Suprapubic skin (tissue), 4 donors: ENCODE measurements at regions not wholly inside any gene's neighbourhood (a gene's known extent, or its start where the extent isn't known, plus 50 kb on each side); places are given as distances from the start of the nearest gene placed in this dataset.

Experiments
- DNase-seq, 2 donors: peaks; one replicate each; pipeline ENCODE4 v3.0.0-alpha.2; 2019; ENCODE audit warnings: low spot score in 2 of 2
- H3K27ac ChIP-seq: fragments of 200-600 bp; sonication (generic); one replicate; pipeline ENCODE4 v1.5.1; 2019
- H3K27me3 ChIP-seq: fragments of 200-600 bp; sonication (generic); one replicate; pipeline ENCODE4 v1.5.1; 2019
- H3K36me3 ChIP-seq: fragments of 200-600 bp; sonication (generic); one replicate; pipeline ENCODE4 v1.5.1; 2019
- H3K4me1 ChIP-seq: fragments of 200-600 bp; sonication (generic); one replicate; pipeline ENCODE4 v1.5.1; 2019
- H3K4me3 ChIP-seq: fragments of 200-600 bp; sonication (generic); one replicate; pipeline ENCODE4 v1.5.1; 2019; ENCODE audit warnings: mild to moderate bottlenecking
- H3K9me3 ChIP-seq: fragments of 200-600 bp; sonication (generic); one replicate; pipeline ENCODE4 v1.5.1; 2019
- CTCF ChIP-seq, 2 donors: fragments of 200-600 bp in 1 of 2; fragments of 450-650 bp in 1 of 2; sonication (generic) in 1 of 2; IDR thresholded peaks; one replicate each; pipeline ENCODE4 v1.5.1; 2016 to 2019; ENCODE audit warnings: antibody characterized with exemption in 2 of 2, mild to moderate bottlenecking in 1 of 2, moderate library complexity in 1 of 2
- EP300 ChIP-seq: sonication (generic); formaldehyde crosslinking; IDR thresholded peaks from one replicate; pipeline ENCODE4 v1.6.1; 2017; ENCODE audit warnings: antibody characterized with exemption
- POLR2A ChIP-seq, 2 donors: fragments of 450-650 bp; IDR thresholded peaks; one replicate each; pipeline ENCODE4 v1.6.1; 2017; ENCODE audit warnings: antibody characterized with exemption in 2 of 2, mild to moderate bottlenecking in 2 of 2, moderate library complexity in 2 of 2
- POLR2AphosphoS5 ChIP-seq, 3 donors: sonication (generic); formaldehyde crosslinking; IDR thresholded peaks; one replicate each; pipeline ENCODE4 v1.6.1; 2017; ENCODE audit warnings: antibody characterized with exemption in 3 of 3
- WGBS: methylation state at CpG from one replicate; pipeline ENCODE4 v1.1.5; 2018; 5-methylcytosine and 5-hydroxymethylcytosine counted together

GRCh38 chr4:114264877-114265291, 285.4 kb upstream of the ARSJ start:
- H3K4me1 ChIP-seq, result no peaks in the 10 kb centered on the region
- H3K4me3 ChIP-seq, result no peak overlapping the region
- no peaks in the 10 kb centered on the region for H3K36me3 ChIP-seq
- no peak for DNase-seq
- whole genome bisulfite sequencing, result 37% methylated on average over 1 of the region's 1 CpG
- H3K27ac ChIP-seq, result peak overlapping the region; percentile 61
- TF ChIP-seq POLR2A (IDR thresholded peaks at IDR 0.05) (no peak), CTCF (IDR thresholded peaks at IDR 0.05) (no peak), EP300 (no peak)
- H3K9me3 ChIP-seq, result no peaks in the 10 kb centered on the region
- H3K27me3 ChIP-seq, result no peaks in the 10 kb centered on the region

- Histone ChIP-seq H3K36me3 (no peaks in the 10 kb centered on the region), H3K4me3 (no peak overlapping the region), H3K4me1 (no peaks in the 10 kb centered on the region), H3K27ac (peak overlapping the region; percentile 61), H3K27me3 (no peaks in the 10 kb centered on the region), H3K9me3 (no peaks in the 10 kb centered on the region)
- TF ChIP-seq EP300 (no peak), POLR2AphosphoS5 (IDR thresholded peaks at IDR 0.05) (no peak), POLR2A (IDR thresholded peaks at IDR 0.05) (no peak), CTCF (IDR thresholded peaks at IDR 0.05) (no peak)
- 25% methylated on average over 3 of the region's 3 CpGs for WGBS
- DNase-seq, result no peak
These were observed 285.9 kb upstream of the ARSJ start for GRCh38 chr4:114265342-114265741.

GRCh38 chr4:114267976-114268375, 288.5 kb upstream of the ARSJ start:
- WGBS, result 81% methylated on average over 1 of the region's 1 CpG
- TF ChIP-seq EP300, result no peak
- TF ChIP-seq POLR2AphosphoS5 (IDR thresholded peaks at IDR 0.05), result no peak
- no peak for TF ChIP-seq CTCF (IDR thresholded peaks at IDR 0.05)
- no peak for TF ChIP-seq POLR2A (IDR thresholded peaks at IDR 0.05)
- DNase-seq, result no peak
- H3K9me3 ChIP-seq, result no peaks in the 10 kb centered on the region
- H3K4me3 ChIP-seq, result no peak overlapping the region
- no peaks in the 10 kb centered on the region for H3K27me3 ChIP-seq
- no peak overlapping the region for H3K27ac ChIP-seq
- no peaks in the 10 kb centered on the region for H3K4me1 ChIP-seq
- no peaks in the 10 kb centered on the region for H3K36me3 ChIP-seq

GRCh38 chr4:114271031-114271430, 291.6 kb upstream of the ARSJ start:
- Histone ChIP-seq H3K4me3 (no peak overlapping the region), H3K4me1 (no peaks in the 10 kb centered on the region), H3K27ac (no peak overlapping the region), H3K27me3 (no peaks in the 10 kb centered on the region), H3K36me3 (no peaks in the 10 kb centered on the region), H3K9me3 (no peaks in the 10 kb centered on the region)
- no peak for TF ChIP-seq POLR2A (IDR thresholded peaks at IDR 0.05)
- TF ChIP-seq POLR2AphosphoS5 (IDR thresholded peaks at IDR 0.05), result no peak
- TF ChIP-seq CTCF (IDR thresholded peaks at IDR 0.05), result no peak
- no peak for TF ChIP-seq EP300
- no peak for DNase-seq

- no peak overlapping the region for H3K4me3 ChIP-seq
- H3K4me1 ChIP-seq, result no peaks in the 10 kb centered on the region
- no peaks in the 10 kb centered on the region for H3K9me3 ChIP-seq
- no peaks in the 10 kb centered on the region for H3K36me3 ChIP-seq
- DNase-seq, result no peak
- TF ChIP-seq POLR2A (IDR thresholded peaks at IDR 0.05), result no peak
- no peak overlapping the region for H3K27ac ChIP-seq
- no peaks in the 10 kb centered on the region for H3K27me3 ChIP-seq
These were observed 292.8 kb upstream of the ARSJ start for GRCh38 chr4:114272226-114272625.

GRCh38 chr4:114273238-114273637, 293.8 kb upstream of the ARSJ start:
- 67% methylated on average over 1 of the region's 1 CpG for WGBS
- H3K36me3 ChIP-seq, result no peaks in the 10 kb centered on the region
- H3K27ac ChIP-seq, result no peak overlapping the region
- TF ChIP-seq CTCF (IDR thresholded peaks at IDR 0.05) (no peak), POLR2AphosphoS5 (IDR thresholded peaks at IDR 0.05) (no peak), EP300 (no peak), POLR2A (IDR thresholded peaks at IDR 0.05) (no peak)
- DNase-seq, result no peak
- no peaks in the 10 kb centered on the region for H3K4me1 ChIP-seq
- no peak overlapping the region for H3K4me3 ChIP-seq
- H3K9me3 ChIP-seq, result no peaks in the 10 kb centered on the region
- no peaks in the 10 kb centered on the region for H3K27me3 ChIP-seq
